Stimulated activated naive B cell treated with anti-CD40 and anti-IgM and Interleukin-4, amounts not matched to agents 10 μg/mL and 1 μg/mL and 100 μg/mL, for 72 hours (primary cell): ENCODE measurements at regions not wholly inside any gene's neighbourhood (a gene's known extent, or its start where the extent isn't known, plus 50 kb on each side); places are given as distances from the start of the nearest gene placed in this dataset.

ENCODE experiments used
- ATAC-seq, 2 donors: fragments of 150-1000 bp; cut with Tn5 transposase; replicated peaks; 2 replicates each; pipeline ENCODE4 v1.10.0; 2021; ENCODE audit warnings: moderate library complexity in 1 of 2
- DNase-seq: peaks from one replicate; pipeline ENCODE4 v3.0.0; 2021
- H3K27ac Mint-ChIP-seq: one replicate; pipeline ENCODE4 v1.8.0; 2022; ENCODE audit warnings: mild to moderate bottlenecking, mixed read lengths
- H3K27me3 Mint-ChIP-seq, 2 donors: one replicate each; pipeline ENCODE4 v1.8.0; 2022; ENCODE audit warnings: mixed read lengths in 2 of 2
- H3K36me3 Mint-ChIP-seq, 2 donors: one replicate each; pipeline ENCODE4 v1.8.0; 2022; ENCODE audit warnings: mixed read lengths in 2 of 2, mild to moderate bottlenecking in 1 of 2
- H3K4me1 Mint-ChIP-seq, 2 donors: one replicate each; pipeline ENCODE4 v1.8.0; 2022; ENCODE audit warnings: mixed read lengths in 2 of 2, mild to moderate bottlenecking in 1 of 2
- H3K4me3 Mint-ChIP-seq, 2 donors: one replicate each; pipeline ENCODE4 v1.8.0; 2022; ENCODE audit warnings: mild to moderate bottlenecking in 2 of 2, mixed read lengths in 2 of 2, moderate library complexity in 1 of 2
- H3K9me3 Mint-ChIP-seq, 2 donors: one replicate each; pipeline ENCODE4 v1.8.0; 2022; ENCODE audit warnings: mixed read lengths in 2 of 2, mild to moderate bottlenecking in 1 of 2

GRCh38 chr13:76723551-76724232 is 162.5 kb downstream of the KCTD12 start:
- DNase-seq, result no peak
- H3K4me3 Mint-ChIP-seq, result no peak overlapping the region
- peak in 1 of 2 donors; percentile 29 for ATAC-seq
- no peaks in the 10 kb centered on the region for H3K36me3 Mint-ChIP-seq
- H3K27ac Mint-ChIP-seq, result no peak overlapping the region
- no peaks in the 10 kb centered on the region for H3K4me1 Mint-ChIP-seq
- peaks cover 6 to 7% of the 10 kb centered on the region in 2 donors for H3K9me3 Mint-ChIP-seq
- H3K27me3 Mint-ChIP-seq, result no peaks in the 10 kb centered on the region

GRCh38 chr13:76722782-76723181 is 163.4 kb downstream of the KCTD12 start:
- DNase-seq (no peak), ATAC-seq (no peak)
- Mint-ChIP-seq H3K36me3 (no peaks in the 10 kb centered on the region), H3K4me1 (no peaks in the 10 kb centered on the region), H3K9me3 (peaks cover 6 to 7% of the 10 kb centered on the region in 2 donors), H3K27ac (no peak overlapping the region), H3K27me3 (no peaks in the 10 kb centered on the region), H3K4me3 (no peak overlapping the region)

- ATAC-seq (no peak), DNase-seq (no peak)
- no peaks in the 10 kb centered on the region for H3K4me1 Mint-ChIP-seq
- H3K27ac Mint-ChIP-seq, result no peak overlapping the region
- H3K36me3 Mint-ChIP-seq, result no peaks in the 10 kb centered on the region
- no peak overlapping the region for H3K4me3 Mint-ChIP-seq
- H3K27me3 Mint-ChIP-seq, result no peaks in the 10 kb centered on the region
- no peaks in the 10 kb centered on the region for H3K9me3 Mint-ChIP-seq
These were observed 165.4 kb downstream of the KCTD12 start for GRCh38 chr13:76720821-76721220.

- no peaks in the 10 kb centered on the region for H3K9me3 Mint-ChIP-seq
These were observed 165.8 kb downstream of the KCTD12 start for GRCh38 chr13:76720416-76720815.

GRCh38 chr13:76719955-76720354 is 166.2 kb downstream of the KCTD12 start:
- Mint-ChIP-seq H3K9me3 (no peaks in the 10 kb centered on the region), H3K27ac (no peak overlapping the region), H3K27me3 (no peaks in the 10 kb centered on the region), H3K4me3 (no peak overlapping the region), H3K4me1 (no peaks in the 10 kb centered on the region), H3K36me3 (no peaks in the 10 kb centered on the region)
- DNase-seq (no peak), ATAC-seq (no peak)

More at GRCh38 chr13:76720416-76720815, 165.8 kb downstream of the KCTD12 start:
- Mint-ChIP-seq H3K27me3 (no peaks in the 10 kb centered on the region), H3K4me3 (no peak overlapping the region), H3K4me1 (no peaks in the 10 kb centered on the region), H3K27ac (no peak overlapping the region), H3K36me3 (no peaks in the 10 kb centered on the region)
- DNase-seq (no peak), ATAC-seq (no peak)

GRCh38 chr13:76717092-76717491 is 169.1 kb downstream of the KCTD12 start:
- Mint-ChIP-seq H3K27ac (no peak overlapping the region), H3K36me3 (no peaks in the 10 kb centered on the region)

GRCh38 chr13:76715621-76716020 is 170.6 kb downstream of the KCTD12 start:
- no peaks in the 10 kb centered on the region for H3K4me1 Mint-ChIP-seq
- no peak for DNase-seq
- no peaks in the 10 kb centered on the region for H3K9me3 Mint-ChIP-seq
- H3K4me3 Mint-ChIP-seq, result no peak overlapping the region
- no peaks in the 10 kb centered on the region for H3K27me3 Mint-ChIP-seq
- H3K27ac Mint-ChIP-seq, result no peak overlapping the region
- no peak for ATAC-seq
- no peaks in the 10 kb centered on the region for H3K36me3 Mint-ChIP-seq

More at GRCh38 chr13:76717092-76717491, 169.1 kb downstream of the KCTD12 start:
- Mint-ChIP-seq H3K4me1 (no peaks in the 10 kb centered on the region), H3K9me3 (no peaks in the 10 kb centered on the region), H3K27me3 (no peaks in the 10 kb centered on the region), H3K4me3 (no peak overlapping the region)
- DNase-seq (no peak), ATAC-seq (no peak)

GRCh38 chr13:76715075-76715474 is 171.1 kb downstream of the KCTD12 start:
- Mint-ChIP-seq H3K4me3 (no peak overlapping the region), H3K4me1 (no peaks in the 10 kb centered on the region), H3K27me3 (no peaks in the 10 kb centered on the region), H3K36me3 (no peaks in the 10 kb centered on the region), H3K27ac (no peak overlapping the region), H3K9me3 (no peaks in the 10 kb centered on the region)
- DNase-seq, result no peak
- ATAC-seq, result no peak

GRCh38 chr13:76713280-76713679 is 172.9 kb downstream of the KCTD12 start:
- Mint-ChIP-seq H3K4me1 (no peaks in the 10 kb centered on the region), H3K27ac (no peak overlapping the region), H3K27me3 (no peaks in the 10 kb centered on the region), H3K36me3 (no peaks in the 10 kb centered on the region), H3K4me3 (no peak overlapping the region), H3K9me3 (no peaks in the 10 kb centered on the region)
- DNase-seq, result no peak
- ATAC-seq, result no peak

- H3K9me3 Mint-ChIP-seq, result no peaks in the 10 kb centered on the region
- no peak for DNase-seq
- H3K4me1 Mint-ChIP-seq, result no peaks in the 10 kb centered on the region
- ATAC-seq, result no peak
- no peaks in the 10 kb centered on the region for H3K27me3 Mint-ChIP-seq
- no peaks in the 10 kb centered on the region for H3K36me3 Mint-ChIP-seq
- no peak overlapping the region for H3K27ac Mint-ChIP-seq
- H3K4me3 Mint-ChIP-seq, result no peak overlapping the region
These were observed 174.5 kb downstream of the KCTD12 start for GRCh38 chr13:76711550-76712182.

- no peak for DNase-seq
- Mint-ChIP-seq H3K9me3 (no peaks in the 10 kb centered on the region), H3K4me3 (no peak overlapping the region), H3K4me1 (no peaks in the 10 kb centered on the region), H3K27me3 (no peaks in the 10 kb centered on the region), H3K27ac (no peak overlapping the region), H3K36me3 (no peaks in the 10 kb centered on the region)
- no peak for ATAC-seq
These were observed 176.4 kb downstream of the KCTD12 start for GRCh38 chr13:76709851-76710250.

- H3K27ac Mint-ChIP-seq, result no peak overlapping the region
- no peaks in the 10 kb centered on the region for H3K9me3 Mint-ChIP-seq
- H3K4me1 Mint-ChIP-seq, result no peaks in the 10 kb centered on the region
- H3K4me3 Mint-ChIP-seq, result no peak overlapping the region
- no peaks in the 10 kb centered on the region for H3K27me3 Mint-ChIP-seq
- DNase-seq (no peak), ATAC-seq (no peak)
- no peaks in the 10 kb centered on the region for H3K36me3 Mint-ChIP-seq
These were observed 178.0 kb downstream of the KCTD12 start for GRCh38 chr13:76708138-76708688.

GRCh38 chr13:76707360-76707759 is 178.8 kb downstream of the KCTD12 start:
- Mint-ChIP-seq H3K36me3 (no peaks in the 10 kb centered on the region), H3K4me3 (no peak overlapping the region), H3K9me3 (no peaks in the 10 kb centered on the region), H3K27ac (no peak overlapping the region), H3K4me1 (no peaks in the 10 kb centered on the region), H3K27me3 (no peaks in the 10 kb centered on the region)
- DNase-seq (no peak), ATAC-seq (no peak)

GRCh38 chr13:76703621-76704288 is 182.4 kb downstream of the KCTD12 start:
- Mint-ChIP-seq H3K4me3 (no peak overlapping the region), H3K27ac (no peak overlapping the region), H3K4me1 (no peaks in the 10 kb centered on the region), H3K27me3 (peaks cover 9 to 10% of the 10 kb centered on the region in 2 donors), H3K36me3 (no peaks in the 10 kb centered on the region), H3K9me3 (no peaks in the 10 kb centered on the region)
- no peak for DNase-seq
- ATAC-seq, result no peak

- Mint-ChIP-seq H3K4me3 (no peak overlapping the region), H3K27ac (no peak overlapping the region), H3K9me3 (no peaks in the 10 kb centered on the region), H3K27me3 (peaks cover 9 to 10% of the 10 kb centered on the region in 2 donors), H3K36me3 (no peaks in the 10 kb centered on the region), H3K4me1 (no peaks in the 10 kb centered on the region)
- ATAC-seq (no peak), DNase-seq (no peak)
These were observed 183.0 kb downstream of the KCTD12 start for GRCh38 chr13:76703216-76703615.
